ENCODE measurements at regions not wholly inside any gene's neighbourhood (a gene's known extent, or its start where the extent isn't known, plus 50 kb on each side); places are given as distances from the start of the nearest gene placed in this dataset.

- Histone ChIP-seq H3K4me1 (ENCODE audit: control insufficient read depth in 1 of 2, extremely low read depth in 1 of 2, insufficient read depth in 2 of 2, low read length in 2 of 2) (no peaks in the 10 kb centered on the region), H3K36me3 (ENCODE audit: control insufficient read depth in 2 of 2, extremely low read depth in 1 of 2, insufficient read depth in 1 of 2, low read length in 1 of 2) (no peaks in the 10 kb centered on the region), H3K4me3 (ENCODE audit: control insufficient read depth in 1 of 2, extremely low read depth in 1 of 2, low read length in 1 of 2) (no peak overlapping the region), H3K9me3 (no peaks in the 10 kb centered on the region), H3K27ac (ENCODE audit: low read length) (no peak overlapping the region), H3K27me3 (replicated peaks in 1 of 2; ENCODE audit: control insufficient read depth in 2 of 2, extremely low read depth in 1 of 2, insufficient read depth in 2 of 2, low read length in 1 of 2) (peaks cover 0 to 28% of the 10 kb centered on the region in 2 experiments)
- H3K36me3 Mint-ChIP-seq = no peaks in the 10 kb centered on the region
- WGBS (ENCODE audit: insufficient coverage) = 50% methylated on average over 1 of the region's 3 CpGs
- ATAC-seq (replicated peaks in 1 of 4) = no peak
- DNase-seq = no peak
- ChIA-PET POLR2A (no interaction called here), CTCF (no interaction called here)
- no peak overlapping the region for H3K4me3 Mint-ChIP-seq
- H3K4me1 Mint-ChIP-seq = no peaks in the 10 kb centered on the region
- no peak overlapping the region for H3K27ac Mint-ChIP-seq
- peaks cover 32 to 39% of the 10 kb centered on the region in 2 donors for H3K27me3 Mint-ChIP-seq
- peaks cover 3 to 36% (median 17%) of the 10 kb centered on the region in 3 donors for H3K9me3 Mint-ChIP-seq
These were observed 51.5 kb upstream of the MNX1 start for GRCh38 chr7:157061979-157062378.

- ATAC-seq (replicated peaks in 1 of 4) (no peak), DNase-seq (no peak)
- no peaks in the 10 kb centered on the region for H3K36me3 ChIP-seq (ENCODE audit: control insufficient read depth in 2 of 2, extremely low read depth in 1 of 2, insufficient read depth in 1 of 2, low read length in 1 of 2)
- 78% methylated on average over 5 of the region's 7 CpGs for WGBS (ENCODE audit: insufficient coverage)
- H3K27ac ChIP-seq (ENCODE audit: low read length) = no peak overlapping the region
- no peaks in the 10 kb centered on the region for H3K36me3 Mint-ChIP-seq
- peaks cover 28 to 36% of the 10 kb centered on the region in 2 donors for H3K27me3 Mint-ChIP-seq
- POLR2A ChIA-PET = no interaction called here
- H3K9me3 ChIP-seq = no peaks in the 10 kb centered on the region
- peaks cover 3 to 39% (median 22%) of the 10 kb centered on the region in 3 donors for H3K9me3 Mint-ChIP-seq
- H3K4me1 ChIP-seq (ENCODE audit: control insufficient read depth in 1 of 2, extremely low read depth in 1 of 2, insufficient read depth in 2 of 2, low read length in 2 of 2) = no peaks in the 10 kb centered on the region
- H3K4me3 ChIP-seq (ENCODE audit: control insufficient read depth in 1 of 2, extremely low read depth in 1 of 2, low read length in 1 of 2) = no peak overlapping the region
- H3K4me1 Mint-ChIP-seq = no peaks in the 10 kb centered on the region
- H3K4me3 Mint-ChIP-seq = no peak overlapping the region
- peaks cover 0 to 15% of the 10 kb centered on the region in 2 experiments for H3K27me3 ChIP-seq (replicated peaks in 1 of 2; ENCODE audit: control insufficient read depth in 2 of 2, extremely low read depth in 1 of 2, insufficient read depth in 2 of 2, low read length in 1 of 2)
- H3K27ac Mint-ChIP-seq = no peak overlapping the region
- CTCF ChIA-PET = no interaction called here
These were observed 54.6 kb upstream of the MNX1 start for GRCh38 chr7:157065046-157065445.

DNA sequence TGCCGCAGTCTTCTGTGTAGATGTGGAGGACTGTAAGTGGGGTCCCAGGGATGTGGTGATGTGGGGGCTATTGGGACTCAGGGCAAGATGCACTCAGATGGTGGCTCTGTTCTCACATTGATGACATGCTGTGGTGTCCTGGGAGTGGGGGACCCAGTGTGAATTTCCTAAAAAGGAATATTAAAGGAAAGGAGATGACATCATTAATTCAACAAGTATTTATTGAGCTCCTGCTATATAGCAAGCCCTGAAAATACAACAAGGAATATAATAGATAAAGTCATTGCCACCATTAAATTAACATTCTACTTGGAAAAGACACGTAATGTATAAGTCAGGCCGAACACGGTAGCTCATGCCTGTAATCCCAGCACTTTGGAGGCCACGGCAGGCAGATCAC lies 61.9 kb upstream of the MNX1 start:
- Histone ChIP-seq H3K4me1 (ENCODE audit: control insufficient read depth in 1 of 2, extremely low read depth in 1 of 2, insufficient read depth in 2 of 2, low read length in 2 of 2) (no peaks in the 10 kb centered on the region), H3K27ac (ENCODE audit: low read length) (no peak overlapping the region), H3K4me3 (ENCODE audit: control insufficient read depth in 1 of 2, extremely low read depth in 1 of 2, low read length in 1 of 2) (no peak overlapping the region), H3K36me3 (ENCODE audit: control insufficient read depth in 2 of 2, extremely low read depth in 1 of 2, insufficient read depth in 1 of 2, low read length in 1 of 2) (no peaks in the 10 kb centered on the region), H3K27me3 (replicated peaks in 1 of 2; ENCODE audit: control insufficient read depth in 2 of 2, extremely low read depth in 1 of 2, insufficient read depth in 2 of 2, low read length in 1 of 2) (peaks cover 0 to 32% of the 10 kb centered on the region in 2 experiments), H3K9me3 (no peaks in the 10 kb centered on the region)
- Mint-ChIP-seq H3K36me3 (peaks cover 5% of the 10 kb centered on the region), H3K27me3 (peaks cover 45 to 54% of the 10 kb centered on the region in 2 donors), H3K27ac (no peak overlapping the region), H3K9me3 (peaks cover 0 to 7% (median 7%) of the 10 kb centered on the region in 3 donors), H3K4me1 (no peaks in the 10 kb centered on the region), H3K4me3 (no peak overlapping the region)
- ATAC-seq (replicated peaks in 1 of 4) (no peak), DNase-seq (no peak)
- ChIA-PET CTCF (interaction anchor here in 1 of 2 donors (0.7 kb wide), 1 partner anchor 8 kb away, joined by 15 read pairs; no protein-coding TSS in a partner anchor), POLR2A (no interaction called here)
- 92% methylated on average over 5 of the region's 5 CpGs for WGBS (ENCODE audit: insufficient coverage)

GRCh38 chr7:157073335-157073734 lies 62.9 kb upstream of the MNX1 start:
- no peak overlapping the region for H3K27ac ChIP-seq (ENCODE audit: low read length)
- H3K4me3 Mint-ChIP-seq = no peak overlapping the region
- ATAC-seq (replicated peaks in 1 of 4) (no peak), DNase-seq (no peak)
- H3K4me1 ChIP-seq (ENCODE audit: control insufficient read depth in 1 of 2, extremely low read depth in 1 of 2, insufficient read depth in 2 of 2, low read length in 2 of 2) = peaks cover 0 to under 1% of the 10 kb centered on the region in 2 experiments
- H3K4me1 Mint-ChIP-seq = no peaks in the 10 kb centered on the region
- peaks cover 49 to 56% of the 10 kb centered on the region in 2 donors for H3K27me3 Mint-ChIP-seq
- WGBS (ENCODE audit: insufficient coverage) = 83% methylated on average over 1 of the region's 3 CpGs
- peaks cover 5% of the 10 kb centered on the region for H3K36me3 Mint-ChIP-seq
- H3K4me3 ChIP-seq (ENCODE audit: control insufficient read depth in 1 of 2, extremely low read depth in 1 of 2, low read length in 1 of 2) = no peak overlapping the region
- POLR2A ChIA-PET = no interaction called here
- peaks cover 0 to 41% of the 10 kb centered on the region in 2 experiments for H3K27me3 ChIP-seq (replicated peaks in 1 of 2; ENCODE audit: control insufficient read depth in 2 of 2, extremely low read depth in 1 of 2, insufficient read depth in 2 of 2, low read length in 1 of 2)
- H3K36me3 ChIP-seq (ENCODE audit: control insufficient read depth in 2 of 2, extremely low read depth in 1 of 2, insufficient read depth in 1 of 2, low read length in 1 of 2) = no peaks in the 10 kb centered on the region
- no peak overlapping the region for H3K27ac Mint-ChIP-seq
- H3K9me3 ChIP-seq = no peaks in the 10 kb centered on the region
- CTCF ChIA-PET = interaction anchor here (0.7 kb wide), 3 partner anchors 9 to 63 kb away, joined by 3 to 15 read pairs (median 3); no protein-coding TSS in a partner anchor
- peaks cover 0 to 7% (median 7%) of the 10 kb centered on the region in 3 donors for H3K9me3 Mint-ChIP-seq

DNA sequence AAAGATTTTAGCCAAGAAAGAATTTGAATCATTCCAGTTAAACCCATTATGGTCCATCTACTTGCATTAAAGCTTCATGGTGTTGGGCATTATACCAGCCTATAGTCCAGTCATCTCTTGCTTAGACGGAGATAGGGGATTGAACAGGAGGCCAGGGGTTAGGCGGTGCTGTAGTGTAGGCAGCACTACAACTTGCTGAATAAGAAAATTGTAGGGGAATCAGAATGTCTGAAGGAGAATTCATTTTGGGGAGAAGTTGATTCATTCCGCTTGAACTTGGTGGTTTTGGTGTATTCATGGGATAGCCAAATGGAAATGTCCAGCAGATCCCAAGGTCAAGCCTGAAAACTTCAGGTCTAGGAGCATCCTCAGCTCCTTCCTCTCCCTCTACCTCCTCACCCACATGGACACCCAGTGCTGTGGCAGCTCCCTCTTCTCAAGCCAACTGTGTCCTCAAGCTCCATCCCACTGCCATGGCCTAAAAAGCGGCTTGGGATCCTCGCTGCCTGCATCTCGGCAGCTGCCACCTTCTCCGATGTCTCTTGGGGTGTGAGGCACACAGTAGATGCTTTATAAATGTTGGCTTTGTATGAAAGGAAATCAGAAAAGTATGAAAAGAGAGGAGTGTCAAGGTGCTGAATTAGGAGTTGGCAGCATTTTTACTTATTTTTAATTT lies 63.6 kb upstream of the MNX1 start:
- ChIA-PET POLR2A (no interaction called here), CTCF (no interaction called here)
- H3K36me3 ChIP-seq (ENCODE audit: control insufficient read depth in 2 of 2, extremely low read depth in 1 of 2, insufficient read depth in 1 of 2, low read length in 1 of 2) = no peaks in the 10 kb centered on the region
- H3K27ac ChIP-seq (ENCODE audit: low read length) = no peak overlapping the region
- no peak overlapping the region for H3K4me3 Mint-ChIP-seq
- H3K4me3 ChIP-seq (ENCODE audit: control insufficient read depth in 1 of 2, extremely low read depth in 1 of 2, low read length in 1 of 2) = no peak overlapping the region
- H3K27me3 Mint-ChIP-seq = peaks cover 51 to 56% of the 10 kb centered on the region in 2 donors
- peaks cover 0 to 7% (median 7%) of the 10 kb centered on the region in 3 donors for H3K9me3 Mint-ChIP-seq
- no peaks in the 10 kb centered on the region for H3K9me3 ChIP-seq
- no peak for DNase-seq
- 94% methylated on average over 4 of the region's 7 CpGs for WGBS (ENCODE audit: insufficient coverage)
- ATAC-seq (replicated peaks in 1 of 4) = no peak
- H3K27me3 ChIP-seq (replicated peaks in 1 of 2; ENCODE audit: control insufficient read depth in 2 of 2, extremely low read depth in 1 of 2, insufficient read depth in 2 of 2, low read length in 1 of 2) = peaks cover 0 to 44% of the 10 kb centered on the region in 2 experiments
- no peak overlapping the region for H3K27ac Mint-ChIP-seq
- H3K4me1 ChIP-seq (ENCODE audit: control insufficient read depth in 1 of 2, extremely low read depth in 1 of 2, insufficient read depth in 2 of 2, low read length in 2 of 2) = peaks cover 0 to 3% of the 10 kb centered on the region in 2 experiments
- H3K36me3 Mint-ChIP-seq = peaks cover 5% of the 10 kb centered on the region
- H3K4me1 Mint-ChIP-seq = no peaks in the 10 kb centered on the region

GRCh38 chr7:157076466-157076865 lies 62.3 kb upstream of the UBE3C start:
- H3K36me3 Mint-ChIP-seq = peaks cover 2% of the 10 kb centered on the region
- Histone ChIP-seq H3K9me3 (no peaks in the 10 kb centered on the region), H3K36me3 (ENCODE audit: control insufficient read depth in 2 of 2, extremely low read depth in 1 of 2, insufficient read depth in 1 of 2, low read length in 1 of 2) (no peaks in the 10 kb centered on the region), H3K27me3 (replicated peaks in 1 of 2; ENCODE audit: control insufficient read depth in 2 of 2, extremely low read depth in 1 of 2, insufficient read depth in 2 of 2, low read length in 1 of 2) (peaks cover 2 to 61% of the 10 kb centered on the region in 2 experiments), H3K4me1 (ENCODE audit: control insufficient read depth in 1 of 2, extremely low read depth in 1 of 2, insufficient read depth in 2 of 2, low read length in 2 of 2) (peaks cover 0 to 3% of the 10 kb centered on the region in 2 experiments), H3K4me3 (ENCODE audit: control insufficient read depth in 1 of 2, extremely low read depth in 1 of 2, low read length in 1 of 2) (no peak overlapping the region), H3K27ac (ENCODE audit: low read length) (no peak overlapping the region)
- POLR2A ChIA-PET = no interaction called here
- ATAC-seq (replicated peaks in 1 of 4) = no peak
- peaks cover 0 to 4% (median 3%) of the 10 kb centered on the region in 3 donors for H3K9me3 Mint-ChIP-seq
- no peak overlapping the region for H3K27ac Mint-ChIP-seq
- H3K4me1 Mint-ChIP-seq = no peaks in the 10 kb centered on the region
- peaks cover 56 to 60% of the 10 kb centered on the region in 2 donors for H3K27me3 Mint-ChIP-seq
- 84% methylated on average over 6 of the region's 6 CpGs for WGBS (ENCODE audit: insufficient coverage)
- H3K4me3 Mint-ChIP-seq = no peak overlapping the region
- no peak for DNase-seq
- CTCF ChIA-PET = no interaction called here
